GM12892 (cell line): ENCODE measurements at regions not wholly inside any gene's neighbourhood (a gene's known extent, or its start where the extent isn't known, plus 50 kb on each side); places are given as distances from the start of the nearest gene placed in this dataset.

Source experiments
- POLR2A ChIP-seq: IDR thresholded peaks from 2 replicates; pipeline ENCODE4 v1.6.1; 2011; ENCODE audit warnings: low read depth, low read length, control low read depth
- POLR2AphosphoS5 ChIP-seq: IDR thresholded peaks from 2 replicates; pipeline ENCODE4 v1.6.1; 2011; ENCODE audit warnings: low read depth, low read length, control low read depth

DNA sequence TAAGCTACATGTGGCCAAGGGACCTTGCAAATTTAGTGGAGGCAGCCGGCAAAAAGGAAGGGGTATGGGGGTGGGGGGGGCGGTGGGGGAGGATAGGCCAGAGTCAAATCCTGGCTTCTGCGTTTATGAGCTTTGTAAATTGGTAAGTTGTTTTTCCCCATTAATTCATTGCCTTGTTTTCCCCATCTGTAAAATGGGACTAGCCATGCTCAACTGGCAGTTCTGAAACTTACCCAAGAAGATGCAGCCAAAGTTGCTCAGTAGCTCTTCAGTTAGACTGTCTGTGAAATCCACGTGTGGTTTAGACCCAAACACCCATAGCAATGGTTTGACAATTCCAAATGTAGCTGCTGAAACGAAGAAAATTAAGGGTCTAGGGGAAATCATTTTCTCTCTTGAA is 52.3 kb upstream of the FAM89A start:
- TF ChIP-seq POLR2A, result no peak
- no peak for TF ChIP-seq POLR2AphosphoS5
